HepG2 (cell line): ENCODE measurements at regions not wholly inside any gene's neighbourhood (a gene's known extent, or its start where the extent isn't known, plus 50 kb on each side); places are given as distances from the start of the nearest gene placed in this dataset.

Experiments used
- ATAC-seq: fragments of 200-7000 bp; cut with Tn5 transposase; 3 replicates; pipeline ENCODE4 v1.9.1; 2020; ENCODE audit warnings: mild to moderate bottlenecking, moderate library complexity
- BruUV-seq: library from RNA; stranded (reverse); fragments of 400-500 nt; replicated peaks from 2 replicates; lab custom pipeline; 2021; lab: Mats Ljungman, UMichigan
- CTCF ChIA-PET: fragments of 300-600 bp; formaldehyde crosslinking; extraction: SDS; loops from one replicate; lab custom pipeline; 2021; ENCODE audit warnings: low total read pairs, inconsistent platforms, low intra/inter-chr PET ratio; lab: Yijun Ruan, JAX
- POLR2A ChIA-PET: fragments of 350-600 bp; sonication (Branson Sonifier 250); formaldehyde crosslinking; loops from one replicate; lab custom pipeline; 2020; ENCODE audit warnings: antibody characterized with exemption, inconsistent platforms; lab: Yijun Ruan, JAX
- DNase-seq: peaks from one replicate; pipeline ENCODE4 v3.0.0-alpha.2; 2015; ENCODE audit warnings: low spot score
- FAIRE-seq: peaks from 3 replicates; lab custom pipeline; 2011; peaks lifted over from hg19 to GRCh38; lab: Jason Lieb, UNC
- H2AFZ ChIP-seq: one replicate; pipeline ENCODE4 v1.6.1; 2011; ENCODE audit warnings: low read length, inconsistent platforms
- H3K27ac ChIP-seq: fragments of 300-600 bp; 3 replicates; pipeline ENCODE4 v1.8.0; 2011; ENCODE audit warnings: mixed run types, mild to moderate bottlenecking, mixed read lengths, low read length, inconsistent platforms; ENCODE audit not compliant: insufficient read depth; ENCODE audit errors: extremely low read length
- H3K27me3 ChIP-seq, 2 experiments: fragments of 200-600 bp in 1 of 2; 2 replicates in 1 of 2; 3 replicates in 1 of 2; pipeline versions ENCODE4 v1.6.0 to v1.8.0; 2011; ENCODE audit warnings: low read length in 2 of 2, mild to moderate bottlenecking in 2 of 2, moderate library complexity in 2 of 2, inconsistent platforms in 1 of 2; ENCODE audit not compliant: insufficient read depth in 2 of 2, control insufficient read depth in 1 of 2
- H3K36me3 ChIP-seq, 2 experiments: fragments of 200-600 bp in 1 of 2; replicated peaks in 1 of 2; 2 replicates in 1 of 2; 3 replicates in 1 of 2; pipeline versions ENCODE4 v1.5.1 to v1.8.0; 2011; ENCODE audit warnings: low read length in 2 of 2, inconsistent platforms in 1 of 2; ENCODE audit not compliant: insufficient read depth in 2 of 2, control insufficient read depth in 1 of 2
- H3K4me1 ChIP-seq: 2 replicates; pipeline ENCODE4 v1.5.1; 2012; ENCODE audit warnings: low read length, inconsistent platforms; ENCODE audit not compliant: insufficient read depth
- H3K4me2 ChIP-seq: 2 replicates; pipeline ENCODE4 v1.6.0; 2011; ENCODE audit warnings: low read depth, low read length, inconsistent platforms
- H3K4me3 ChIP-seq, 3 experiments: fragments of 200-600 bp in 1 of 3; sonication (generic), shearing (Covaris generic) in 1 of 3; replicated peaks in 1 of 3; 2 replicates each; pipeline ENCODE4 v1.5.1; 2011 to 2016; ENCODE audit warnings: low read length in 3 of 3, inconsistent platforms in 2 of 3, low read depth in 2 of 3, mild to moderate bottlenecking in 2 of 3, control low read depth in 1 of 3, mixed read lengths in 1 of 3; ENCODE audit not compliant: insufficient read depth in 1 of 3
- H3K79me2 ChIP-seq: one replicate; pipeline ENCODE4 v1.6.1; 2011; ENCODE audit warnings: low read length, inconsistent platforms; ENCODE audit not compliant: insufficient read depth
- H3K9ac ChIP-seq: 2 replicates; pipeline ENCODE4 v1.6.0; 2011; ENCODE audit warnings: mild to moderate bottlenecking, low read depth, low read length, inconsistent platforms; ENCODE audit not compliant: insufficient read depth
- H3K9me3 ChIP-seq: 2 replicates; pipeline ENCODE4 v1.5.1; 2012; ENCODE audit warnings: mild to moderate bottlenecking, low read length
- H4K20me1 ChIP-seq: 2 replicates; pipeline ENCODE4 v1.6.0; 2011; ENCODE audit warnings: inconsistent platforms, mild to moderate bottlenecking, low read length, moderate library complexity; ENCODE audit not compliant: insufficient read depth
- EHMT2 ChIP-seq: fragments of 200-600 bp; sonication (generic); IDR thresholded peaks from 2 replicates; pipeline ENCODE4 v1.7.0; 2017; ENCODE audit warnings: antibody characterized with exemption, low read depth, low read length, borderline replicate concordance
- EZH2 ChIP-seq: conservative IDR thresholded peaks from 2 replicates; pipeline ENCODE4 v1.6.1; 2012; ENCODE audit warnings: mild to moderate bottlenecking, low read depth, low read length, moderate library complexity
- GATA4 ChIP-seq: sonication (generic); IDR thresholded peaks from 2 replicates; pipeline ENCODE4 v1.6.1; 2016; ENCODE audit warnings: antibody characterized with exemption, low read depth, borderline replicate concordance
- HNRNPUL1 ChIP-seq: fragments of 200-400 bp; formaldehyde crosslinking; IDR thresholded peaks from 2 replicates; pipeline ENCODE4 v1.6.1; 2017; ENCODE audit warnings: low read depth, mild to moderate bottlenecking, low read length, moderate library complexity
- IKZF1 ChIP-seq: fragments of 450-650 bp; IDR thresholded peaks from 2 replicates; pipeline ENCODE4 v1.7.1; 2016
- NCOR1 ChIP-seq: fragments of 200-600 bp; sonication (generic); IDR thresholded peaks from 2 replicates; pipeline ENCODE4 v1.7.0; 2017; ENCODE audit warnings: antibody characterized with exemption, low read length, borderline replicate concordance
- NKX3-1 ChIP-seq: sonication (generic); formaldehyde crosslinking; IDR thresholded peaks from 2 replicates; pipeline ENCODE4 v1.5.0; 2020; ENCODE audit warnings: missing genetic modification reagents
- NR2F2 ChIP-seq: IDR thresholded peaks from 2 replicates; pipeline ENCODE4 v1.6.1; 2012; ENCODE audit warnings: low read depth, inconsistent platforms, borderline replicate concordance
- SUZ12 ChIP-seq: fragments of 150-350 bp; IDR thresholded peaks from 2 replicates; pipeline ENCODE4 v1.6.1; 2014; ENCODE audit warnings: low read depth, low read length
- TCF12 ChIP-seq, 2 experiments: fragments of 450-650 bp in 1 of 2; sonication (generic) in 1 of 2; formaldehyde crosslinking in 1 of 2; IDR thresholded peaks; 2 replicates each; pipeline versions ENCODE4 v1.6.1 to v1.8.0; 2017 to 2022; ENCODE audit warnings: antibody characterized with exemption in 1 of 2, mild to moderate bottlenecking in 1 of 2, missing genetic modification reagents in 1 of 2, moderate library complexity in 1 of 2
- XBP1 ChIP-seq: sonication (generic); formaldehyde crosslinking; IDR thresholded peaks from 2 replicates; pipeline ENCODE4 v1.5.0; 2020; ENCODE audit warnings: missing genetic modification reagents
- ZNF496 ChIP-seq: sonication (generic); formaldehyde crosslinking; IDR thresholded peaks from 2 replicates; pipeline ENCODE4 v1.8.1; 2023; ENCODE audit warnings: mild to moderate bottlenecking, moderate library complexity, missing genetic modification reagents; ENCODE audit not compliant: insufficient replicate concordance
- ZNF589 ChIP-seq: sonication (generic); formaldehyde crosslinking; conservative IDR thresholded peaks from 2 replicates; pipeline ENCODE4 v1.8.0; 2022; ENCODE audit warnings: mild to moderate bottlenecking, moderate library complexity, missing genetic modification reagents
- ZNF777 ChIP-seq: sonication (generic); formaldehyde crosslinking; IDR thresholded peaks from 2 replicates; pipeline ENCODE4 v1.4.0; 2020; ENCODE audit warnings: missing genetic modification reagents
- WGBS: methylation state at CpG from one replicate; pipeline ENCODE4 v1.1.6; 2017; ENCODE audit warnings: low lambda C conversion rate; 5-methylcytosine and 5-hydroxymethylcytosine counted together
- in situ Hi-C: cut with HindIII; loops from 2 replicates; pipeline ENCODE4 v1.10.0; 2017; ENCODE audit warnings: low pct_unique_long_range_greater_than_20kb; ENCODE audit not compliant: extremely low pct_ligation_motif_present
- intact Hi-C: fragments of 100-400 bp; cut with micrococcal nuclease; formaldehyde crosslinking; loops from one replicate; pipeline ENCODE4 v1.10.0; 2022; ENCODE audit not compliant: unreplicated experiment
- TF ChIP-seq, protein P1 (sequence below): sonication (generic); formaldehyde crosslinking; conservative IDR thresholded peaks from 2 replicates; pipeline ENCODE4 v1.4.0; 2020; ENCODE audit warnings: missing genetic modification reagents
- TF ChIP-seq, protein P2 (sequence below): sonication (generic); formaldehyde crosslinking; IDR thresholded peaks from 2 replicates; pipeline ENCODE4 v1.9.0; 2021; ENCODE audit warnings: missing genetic modification reagents, borderline replicate concordance
- TF ChIP-seq, protein P3 (sequence below): sonication (generic); formaldehyde crosslinking; IDR thresholded peaks from 2 replicates; pipeline ENCODE4 v1.9.0; 2022; ENCODE audit warnings: missing genetic modification reagents, mild to moderate bottlenecking, borderline replicate concordance
- TF ChIP-seq, protein P4 (sequence below): sonication (generic); formaldehyde crosslinking; IDR thresholded peaks from 2 replicates; pipeline ENCODE4 v1.8.0; 2022; ENCODE audit warnings: missing genetic modification reagents, low read depth, mild to moderate bottlenecking, borderline replicate concordance

DNA sequence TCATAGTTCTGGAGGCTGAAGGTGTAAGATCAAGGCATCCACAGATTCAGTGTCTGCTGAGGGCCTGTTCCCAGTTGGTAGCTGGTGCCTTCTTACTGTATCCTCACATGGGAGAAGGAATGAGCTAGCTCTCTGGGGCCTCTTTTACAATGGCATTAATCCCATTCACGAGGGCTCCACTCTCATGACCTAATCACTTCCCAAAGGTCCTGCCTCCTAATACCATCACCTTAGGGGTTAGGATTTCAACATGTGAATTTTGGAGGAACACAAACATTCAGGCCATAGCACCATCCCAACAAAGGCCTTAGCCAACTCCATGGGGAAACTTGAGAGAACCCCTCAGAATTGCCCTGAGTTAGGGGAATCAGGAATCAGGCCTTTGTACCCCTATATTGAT, 66.1 kb upstream of the CREB5 start:
- Histone ChIP-seq H3K27ac (no peak overlapping the region), H4K20me1 (no peaks in the 10 kb centered on the region), H2AFZ (no peak overlapping the region), H3K79me2 (no peaks in the 10 kb centered on the region), H3K9me3 (no peaks in the 10 kb centered on the region), H3K9ac (no peak overlapping the region), H3K4me2 (no peak overlapping the region), H3K36me3 (no peaks in the 10 kb centered on the region), H3K4me3 (no peak overlapping the region), H3K4me1 (no peaks in the 10 kb centered on the region; the same call in 1 of the 2 replicates), H3K27me3 (peaks cover 0 to 4% of the 10 kb centered on the region in 2 experiments; a peak in 1 of 5 replicates)
- POLR2A ChIA-PET = no interaction called here
- CTCF ChIA-PET = no interaction called here
- no peak for DNase-seq
- in situ Hi-C loops (no loop called here), intact Hi-C loops (no loop called here)
- no TSS peak for BruUV-seq
- TF ChIP-seq SUZ12 (no peak), EZH2 (no peak), TCF12 (IDR thresholded peaks at IDR 0.05) (no peak), TCF12 (CRISPR knock-in tag; IDR thresholded peaks at IDR 0.05) (no peak), NKX3-1 (CRISPR knock-in tag) (no peak), NCOR1 (no peak), ZNF496 (no peak), IKZF1 (no peak), HNRNPUL1 (no peak), ZNF589 (CRISPR knock-in tag) (no peak), ZNF777 (CRISPR knock-in tag) (no peak), XBP1 (CRISPR knock-in tag) (no peak), EHMT2 (no peak), GATA4 (no peak), NR2F2 (no peak)
- TF ChIP-seq, protein P1, sequence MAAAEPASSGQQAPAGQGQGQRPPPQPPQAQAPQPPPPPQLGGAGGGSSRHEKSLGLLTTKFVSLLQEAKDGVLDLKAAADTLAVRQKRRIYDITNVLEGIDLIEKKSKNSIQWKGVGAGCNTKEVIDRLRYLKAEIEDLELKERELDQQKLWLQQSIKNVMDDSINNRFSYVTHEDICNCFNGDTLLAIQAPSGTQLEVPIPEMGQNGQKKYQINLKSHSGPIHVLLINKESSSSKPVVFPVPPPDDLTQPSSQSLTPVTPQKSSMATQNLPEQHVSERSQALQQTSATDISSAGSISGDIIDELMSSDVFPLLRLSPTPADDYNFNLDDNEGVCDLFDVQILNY (CRISPR knock-in tag) = no peak
- TF ChIP-seq, protein P2, sequence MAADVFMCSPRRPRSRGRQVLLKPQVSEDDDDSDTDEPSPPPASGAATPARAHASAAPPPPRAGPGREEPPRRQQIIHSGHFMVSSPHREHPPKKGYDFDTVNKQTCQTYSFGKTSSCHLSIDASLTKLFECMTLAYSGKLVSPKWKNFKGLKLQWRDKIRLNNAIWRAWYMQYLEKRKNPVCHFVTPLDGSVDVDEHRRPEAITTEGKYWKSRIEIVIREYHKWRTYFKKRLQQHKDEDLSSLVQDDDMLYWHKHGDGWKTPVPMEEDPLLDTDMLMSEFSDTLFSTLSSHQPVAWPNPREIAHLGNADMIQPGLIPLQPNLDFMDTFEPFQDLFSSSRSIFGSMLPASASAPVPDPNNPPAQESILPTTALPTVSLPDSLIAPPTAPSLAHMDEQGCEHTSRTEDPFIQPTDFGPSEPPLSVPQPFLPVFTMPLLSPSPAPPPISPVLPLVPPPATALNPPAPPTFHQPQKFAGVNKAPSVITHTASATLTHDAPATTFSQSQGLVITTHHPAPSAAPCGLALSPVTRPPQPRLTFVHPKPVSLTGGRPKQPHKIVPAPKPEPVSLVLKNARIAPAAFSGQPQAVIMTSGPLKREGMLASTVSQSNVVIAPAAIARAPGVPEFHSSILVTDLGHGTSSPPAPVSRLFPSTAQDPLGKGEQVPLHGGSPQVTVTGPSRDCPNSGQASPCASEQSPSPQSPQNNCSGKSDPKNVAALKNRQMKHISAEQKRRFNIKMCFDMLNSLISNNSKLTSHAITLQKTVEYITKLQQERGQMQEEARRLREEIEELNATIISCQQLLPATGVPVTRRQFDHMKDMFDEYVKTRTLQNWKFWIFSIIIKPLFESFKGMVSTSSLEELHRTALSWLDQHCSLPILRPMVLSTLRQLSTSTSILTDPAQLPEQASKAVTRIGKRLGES (CRISPR knock-in tag) = no peak
- TF ChIP-seq, protein P3, sequence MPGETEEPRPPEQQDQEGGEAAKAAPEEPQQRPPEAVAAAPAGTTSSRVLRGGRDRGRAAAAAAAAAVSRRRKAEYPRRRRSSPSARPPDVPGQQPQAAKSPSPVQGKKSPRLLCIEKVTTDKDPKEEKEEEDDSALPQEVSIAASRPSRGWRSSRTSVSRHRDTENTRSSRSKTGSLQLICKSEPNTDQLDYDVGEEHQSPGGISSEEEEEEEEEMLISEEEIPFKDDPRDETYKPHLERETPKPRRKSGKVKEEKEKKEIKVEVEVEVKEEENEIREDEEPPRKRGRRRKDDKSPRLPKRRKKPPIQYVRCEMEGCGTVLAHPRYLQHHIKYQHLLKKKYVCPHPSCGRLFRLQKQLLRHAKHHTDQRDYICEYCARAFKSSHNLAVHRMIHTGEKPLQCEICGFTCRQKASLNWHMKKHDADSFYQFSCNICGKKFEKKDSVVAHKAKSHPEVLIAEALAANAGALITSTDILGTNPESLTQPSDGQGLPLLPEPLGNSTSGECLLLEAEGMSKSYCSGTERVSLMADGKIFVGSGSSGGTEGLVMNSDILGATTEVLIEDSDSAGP (CRISPR knock-in tag) = no peak
- TF ChIP-seq, protein P4, sequence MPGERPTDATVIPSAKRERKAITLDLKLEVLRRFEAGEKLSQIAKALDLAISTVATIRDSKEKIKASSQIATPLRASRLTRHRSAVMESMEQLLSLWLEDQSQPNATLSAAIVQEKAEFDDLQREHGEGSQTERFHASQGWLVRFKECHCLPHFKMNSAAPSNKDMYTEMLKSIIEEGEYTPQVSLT = no peak
- 0% methylated on average over 1 of the region's 1 CpG for WGBS
- ATAC-seq = no peak
- no peak for FAIRE-seq
